ENCODE measurements at regions not wholly inside any gene's neighbourhood (a gene's known extent, or its start where the extent isn't known, plus 50 kb on each side); places are given as distances from the start of the nearest gene placed in this dataset.

DNA sequence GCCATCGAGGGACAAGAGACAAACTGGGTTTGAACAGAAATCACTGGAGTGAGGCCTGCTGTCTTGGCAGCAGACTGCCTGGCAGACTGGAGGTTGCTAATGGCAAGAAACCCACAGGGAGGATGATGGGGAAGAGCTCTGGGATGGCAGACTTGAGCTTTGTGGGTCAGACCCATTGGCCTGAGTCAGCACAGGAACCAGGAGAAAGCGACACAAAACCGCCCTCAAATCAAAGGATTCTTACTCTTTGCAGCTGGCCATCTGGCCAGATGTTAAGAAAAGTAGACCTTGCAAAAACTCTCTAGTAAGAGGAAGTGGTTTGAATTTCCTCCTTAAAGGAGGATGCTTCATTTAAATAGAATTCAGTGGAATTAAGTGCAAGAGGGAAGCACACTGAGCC is 195.2 kb upstream of the JUN start:
- Histone ChIP-seq H2BK12ac (ENCODE audit: low read depth, low read length) (no peak overlapping the region), H2BK15ac (ENCODE audit: low read length) (no peak overlapping the region), H3K4me2 (ENCODE audit: insufficient read depth in 1 of 2, low read depth in 2 of 2, low read length in 2 of 2) (no peak overlapping the region), H2AFZ (ENCODE audit: low read length) (no peak overlapping the region), H3K9me3 (ENCODE audit: insufficient read depth in 2 of 2, low read depth in 1 of 2, low read length in 1 of 2) (no peaks in the 10 kb centered on the region), H3K27me3 (replicated peaks in 1 of 4; ENCODE audit: control insufficient read depth in 3 of 4, extremely low read depth in 1 of 4, insufficient read depth in 3 of 4, low read length in 3 of 4) (no peaks in the 10 kb centered on the region; a peak in 1 of 7 replicates), H2AK5ac (ENCODE audit: low read depth, low read length) (no peak overlapping the region), H3K4ac (replicated peaks; ENCODE audit: insufficient read length, low read depth, low read length) (no peak overlapping the region), H3K4me1 (replicated peaks in 1 of 4; ENCODE audit: control insufficient read depth in 3 of 4, insufficient read depth in 4 of 4, low read length in 3 of 4) (peaks cover 0 to 10% (median 6%) of the 10 kb centered on the region in 4 experiments; a peak in 5 of 7 replicates), H4K91ac (replicated peaks; ENCODE audit: insufficient read length, low read length) (no peak overlapping the region), H3K23ac (ENCODE audit: insufficient read length) (no peak overlapping the region), H3K9ac (replicated peaks in 1 of 4; ENCODE audit: extremely low read depth in 1 of 4, low read depth in 3 of 4, low read length in 3 of 4) (no peak overlapping the region), H2BK20ac (ENCODE audit: low read length) (no peak overlapping the region), H2BK5ac (ENCODE audit: low read depth, low read length) (no peak overlapping the region), H4K20me1 (replicated peaks in 1 of 2; ENCODE audit: control insufficient read depth in 1 of 2, insufficient read depth in 2 of 2, low read length in 2 of 2) (no peaks in the 10 kb centered on the region), H3K27ac (ENCODE audit: low read depth, low read length) (no peak overlapping the region), H3K14ac (ENCODE audit: insufficient read length) (no peak overlapping the region), H3K79me2 (ENCODE audit: control insufficient read depth in 1 of 2, insufficient read depth in 2 of 2, low read length in 2 of 2) (no peaks in the 10 kb centered on the region), H3K18ac (ENCODE audit: extremely low read depth, low read length) (no peak overlapping the region), H3K56ac (replicated peaks; ENCODE audit: insufficient read length, low read depth, low read length) (no peak overlapping the region), H4K5ac (ENCODE audit: insufficient read length, low read depth, low read length) (no peak overlapping the region), H4K8ac (ENCODE audit: extremely low read depth, insufficient read depth, low read length) (no peak overlapping the region), H3K23me2 (ENCODE audit: low read depth, low read length) (no peaks in the 10 kb centered on the region; the same call in 1 of the 2 replicates), H3K79me1 (ENCODE audit: low read depth, low read length) (no peaks in the 10 kb centered on the region), H2BK120ac (replicated peaks; ENCODE audit: low read depth, low read length) (no peak overlapping the region), H3K36me3 (ENCODE audit: control insufficient read depth in 2 of 4, insufficient read depth in 4 of 4, low read length in 3 of 4) (no peaks in the 10 kb centered on the region), H3K4me3 (ENCODE audit: extremely low read depth in 1 of 4, insufficient read depth in 2 of 4, low read depth in 3 of 4, low read length in 4 of 4) (no peak overlapping the region)
- DNase-seq (ENCODE audit: low read depth in 1 of 2, low spot score in 2 of 2) (no peak), FAIRE-seq (no peak)
- 89% methylated on average over 3 of the region's 3 CpGs; no CpG with 5 or more reads in 1 of the 2 experiments for WGBS, 2 experiments (ENCODE audit: extremely low coverage in 1 of 2, insufficient coverage in 1 of 2, insufficient read length in 1 of 2, insufficient replicate concordance in 2 of 2, low coverage in 1 of 2, low lambda C conversion rate in 2 of 2, missing lambda C conversion rate in 1 of 2)
- CTCF ChIA-PET (ENCODE audit: partially characterized antibody), result interaction anchor here (1.2 kb wide), 1 partner anchor 12 kb away, joined by 4 read pairs; no protein-coding TSS in a partner anchor
- POLR2A ChIA-PET (ENCODE audit: partially characterized antibody), result no interaction called here
- TF ChIP-seq JUND (IDR thresholded peaks at IDR 0.05; ENCODE audit: low read length) (no peak), TBP (IDR thresholded peaks at IDR 0.05; ENCODE audit: low read depth, low read length) (no peak), EGR1 (IDR thresholded peaks at IDR 0.05; ENCODE audit: borderline replicate concordance, low read depth, low read length) (no peak), CTBP2 (IDR thresholded peaks at IDR 0.05; ENCODE audit: borderline replicate concordance, insufficient read depth, insufficient read length, low read length) (no peak), NANOG (IDR thresholded peaks at IDR 0.05; ENCODE audit: insufficient read depth, low read depth, low read length, poor library complexity, severe bottlenecking) (no peak)

Measured in H1 (cell line).